Stimulated activated CD4-positive, alpha-beta T cell treated with anti-CD3 and anti-CD28 coated beads, Interleukin-4, amount 100 ng/mL, for 48 hours (primary cell): ENCODE measurements at regions not wholly inside any gene's neighbourhood (a gene's known extent, or its start where the extent isn't known, plus 50 kb on each side); places are given as distances from the start of the nearest gene placed in this dataset.
"Not testable (repeated sequence)": the region's sequence is repeated elsewhere in the genome, so short reads cannot be mapped to it uniquely, and the experiment has no call there.

ENCODE experiments used
- DNase-seq, 2 donors: peaks; one replicate each; pipeline ENCODE4 v3.0.0-alpha.2; 2020; ENCODE audit warnings: low read depth in 2 of 2

- DNase-seq, result no peak
Observed at GRCh38 chr3:159229116-159229680, 427.3 kb downstream of the MFSD1 start.

GRCh38 chr3:159232966-159233365, 431.1 kb downstream of the MFSD1 start:
- DNase-seq, result no peak

GRCh38 chr3:159233734-159234133, 431.9 kb downstream of the MFSD1 start:
- DNase-seq, result no peak

- DNase-seq, result no peak
Observed at GRCh38 chr3:159234306-159234705, 432.5 kb downstream of the MFSD1 start.

- DNase-seq, result no peak
Observed at GRCh38 chr3:159236321-159236720, 434.5 kb downstream of the MFSD1 start.

GRCh38 chr3:159237226-159237625, 435.4 kb downstream of the MFSD1 start:
- no peak for DNase-seq

- DNase-seq, result no peak
Observed at GRCh38 chr3:159238646-159239045, 436.8 kb downstream of the MFSD1 start.

GRCh38 chr3:159239059-159239458, 437.2 kb downstream of the MFSD1 start:
- no peak for DNase-seq

- no peak for DNase-seq
Observed at GRCh38 chr3:159244933-159245332, 443.1 kb downstream of the MFSD1 start.

- no peak for DNase-seq
Observed at GRCh38 chr3:159245871-159246270, 444.0 kb downstream of the MFSD1 start.

- no peak for DNase-seq
Observed at GRCh38 chr3:159246385-159246784, 444.5 kb downstream of the MFSD1 start.

GRCh38 chr3:159249472-159250174, 447.8 kb downstream of the MFSD1 start:
- no peak for DNase-seq

- no peak for DNase-seq
Observed at GRCh38 chr3:159250961-159251360, 449.1 kb downstream of the MFSD1 start.

GRCh38 chr3:159252274-159252673, 450.4 kb downstream of the MFSD1 start:
- DNase-seq, result no peak

GRCh38 chr3:159252772-159253384, 451.0 kb downstream of the MFSD1 start:
- no peak for DNase-seq

GRCh38 chr3:159253860-159254259, 452.0 kb downstream of the MFSD1 start:
- no peak for DNase-seq

GRCh38 chr3:159257954-159258353, 456.1 kb downstream of the MFSD1 start:
- no peak for DNase-seq

GRCh38 chr3:159258934-159259333, 457.1 kb downstream of the MFSD1 start:
- DNase-seq, result no peak

GRCh38 chr3:159260049-159260662, 458.3 kb downstream of the MFSD1 start:
- DNase-seq, result peak; percentile 12

- not testable (repeated sequence) for DNase-seq
Observed at GRCh38 chr3:159261333-159261732, 459.5 kb downstream of the MFSD1 start.

- no peak for DNase-seq
Observed at GRCh38 chr3:159263750-159264553, 462.1 kb downstream of the MFSD1 start.

- DNase-seq, result no peak
Observed at GRCh38 chr3:159265705-159266104, 463.9 kb downstream of the MFSD1 start.
